HEK293 (cell line): ENCODE measurements at regions not wholly inside any gene's neighbourhood (a gene's known extent, or its start where the extent isn't known, plus 50 kb on each side); places are given as distances from the start of the nearest gene placed in this dataset.

Experiments used
- CTCF ChIA-PET: fragments of 350-600 bp; formaldehyde crosslinking; extraction: SDS; loops from one replicate; lab custom pipeline; 2021; ENCODE audit warnings: antibody characterized with exemption; lab: Yijun Ruan, JAX
- POLR2A ChIA-PET: fragments of 300-600 bp; formaldehyde crosslinking; extraction: SDS; loops from one replicate; lab custom pipeline; 2020; ENCODE audit warnings: antibody characterized with exemption, inconsistent platforms; lab: Yijun Ruan, JAX
- H3K27ac ChIP-seq: fragments of 200-500 bp; sonication (Bioruptor generic); 2 replicates; pipeline ENCODE4 v1.5.1; 2014; ENCODE audit warnings: low read depth, low read length, control low read depth, inconsistent platforms; ENCODE audit errors: extremely low read depth
- H3K36me3 ChIP-seq, 2 experiments: fragments of 200-500 bp in 1 of 2; sonication (Bioruptor generic) in 1 of 2; 1 replicate in 1 of 2; 2 replicates in 1 of 2; pipeline ENCODE4 v1.5.1; 2014 to 2017; ENCODE audit warnings: inconsistent platforms in 2 of 2, low read length in 2 of 2; ENCODE audit not compliant: control insufficient read depth in 2 of 2, insufficient read depth in 1 of 2
- H3K4me1 ChIP-seq: fragments of 200-500 bp; sonication (Bioruptor generic); 2 replicates; pipeline ENCODE4 v1.5.1; 2014; ENCODE audit warnings: mild to moderate bottlenecking, low read length, inconsistent platforms; ENCODE audit not compliant: control insufficient read depth, insufficient read depth
- H3K4me3 ChIP-seq: 2 replicates; pipeline ENCODE4 v1.5.1; 2011; ENCODE audit warnings: low read depth, mild to moderate bottlenecking, control low read depth, low read length, moderate library complexity
- H3K9me3 ChIP-seq: fragments of 200-500 bp; sonication (Bioruptor generic); 2 replicates; pipeline ENCODE4 v1.5.1; 2014; ENCODE audit warnings: low read depth, low read length, inconsistent platforms; ENCODE audit not compliant: control insufficient read depth, insufficient read depth
- BCL6B ChIP-seq: fragments of 450-650 bp; formaldehyde crosslinking; IDR thresholded peaks from 2 replicates; pipeline ENCODE4 v1.5.1; 2017; ENCODE audit warnings: missing biosample characterization, missing genetic modification characterization
- ELK4 ChIP-seq: IDR thresholded peaks from 2 replicates; pipeline ENCODE4 v1.6.1; 2011; ENCODE audit warnings: mild to moderate bottlenecking, low read depth, low read length, borderline replicate concordance
- GFI1B ChIP-seq: fragments of 450-650 bp; formaldehyde crosslinking; IDR thresholded peaks from 2 replicates; pipeline ENCODE4 v1.5.1; 2016; ENCODE audit warnings: missing biosample characterization, missing genetic modification characterization
- HIC1 ChIP-seq: fragments of 450-650 bp; formaldehyde crosslinking; IDR thresholded peaks from 2 replicates; pipeline ENCODE4 v1.5.1; 2016; ENCODE audit warnings: missing biosample characterization, missing genetic modification characterization
- KLF8 ChIP-seq: fragments of 450-650 bp; formaldehyde crosslinking; IDR thresholded peaks from 2 replicates; pipeline ENCODE4 v1.5.1; 2016; ENCODE audit warnings: missing biosample characterization, missing genetic modification characterization
- KLF9 ChIP-seq: fragments of 450-650 bp; formaldehyde crosslinking; IDR thresholded peaks from 2 replicates; pipeline ENCODE4 v1.5.1; 2016; ENCODE audit warnings: missing biosample characterization, missing genetic modification characterization, low read depth
- PBX3 ChIP-seq: sonication (generic); formaldehyde crosslinking; IDR thresholded peaks from 2 replicates; pipeline ENCODE4 v1.8.1; 2022; ENCODE audit warnings: mild to moderate bottlenecking, moderate library complexity, missing genetic modification reagents
- SCRT2 ChIP-seq: fragments of 450-650 bp; formaldehyde crosslinking; IDR thresholded peaks from 2 replicates; pipeline ENCODE4 v1.5.1; 2016; ENCODE audit warnings: missing biosample characterization, missing genetic modification characterization
- YY1 ChIP-seq: fragments of 450-650 bp; formaldehyde crosslinking; IDR thresholded peaks from 2 replicates; pipeline ENCODE4 v1.5.1; 2018; ENCODE audit warnings: missing biosample characterization, missing genetic modification characterization
- ZFP37 ChIP-seq: fragments of 450-650 bp; formaldehyde crosslinking; IDR thresholded peaks from 2 replicates; pipeline ENCODE4 v1.5.1; 2016; ENCODE audit warnings: missing biosample characterization, missing genetic modification characterization
- ZIC2 ChIP-seq: fragments of 450-650 bp; formaldehyde crosslinking; IDR thresholded peaks from 2 replicates; pipeline ENCODE4 v1.5.1; 2016; ENCODE audit warnings: missing biosample characterization, missing genetic modification characterization
- ZNF133 ChIP-seq: fragments of 450-650 bp; formaldehyde crosslinking; IDR thresholded peaks from 2 replicates; pipeline ENCODE4 v1.5.1; 2016; ENCODE audit warnings: missing biosample characterization, missing genetic modification characterization
- ZNF211 ChIP-seq: fragments of 450-650 bp; formaldehyde crosslinking; IDR thresholded peaks from 2 replicates; pipeline ENCODE4 v1.5.1; 2016; ENCODE audit warnings: low read depth, missing biosample characterization, missing genetic modification characterization
- ZNF223 ChIP-seq: fragments of 450-650 bp; formaldehyde crosslinking; IDR thresholded peaks from 2 replicates; pipeline ENCODE4 v1.5.1; 2016; ENCODE audit warnings: missing biosample characterization, missing genetic modification characterization
- ZNF248 ChIP-seq: fragments of 450-650 bp; formaldehyde crosslinking; IDR thresholded peaks from 2 replicates; pipeline ENCODE4 v1.5.1; 2017; ENCODE audit warnings: missing biosample characterization, missing genetic modification characterization
- ZNF350 ChIP-seq: fragments of 450-650 bp; formaldehyde crosslinking; IDR thresholded peaks from 2 replicates; pipeline ENCODE4 v1.5.0; 2017; ENCODE audit warnings: missing biosample characterization, mild to moderate bottlenecking, missing genetic modification characterization
- ZNF404 ChIP-seq: fragments of 450-650 bp; formaldehyde crosslinking; IDR thresholded peaks from 2 replicates; pipeline ENCODE4 v1.5.1; 2017; ENCODE audit warnings: missing biosample characterization, missing genetic modification characterization
- ZNF426 ChIP-seq: fragments of 450-650 bp; formaldehyde crosslinking; IDR thresholded peaks from 2 replicates; pipeline ENCODE4 v1.5.1; 2017; ENCODE audit warnings: missing biosample characterization, missing genetic modification characterization, mild to moderate bottlenecking, inconsistent platforms, moderate library complexity
- ZNF473 ChIP-seq: fragments of 450-650 bp; formaldehyde crosslinking; IDR thresholded peaks from 2 replicates; pipeline ENCODE4 v1.5.1; 2017; ENCODE audit warnings: missing biosample characterization, missing genetic modification characterization
- ZNF555 ChIP-seq: fragments of 450-650 bp; formaldehyde crosslinking; conservative IDR thresholded peaks from 2 replicates; pipeline ENCODE4 v1.5.1; 2017; ENCODE audit warnings: missing biosample characterization, mild to moderate bottlenecking, missing genetic modification characterization, inconsistent platforms
- ZNF580 ChIP-seq: fragments of 450-650 bp; formaldehyde crosslinking; IDR thresholded peaks from 2 replicates; pipeline ENCODE4 v1.5.1; 2016; ENCODE audit warnings: missing biosample characterization, missing genetic modification characterization
- ZNF585B ChIP-seq: fragments of 450-650 bp; formaldehyde crosslinking; IDR thresholded peaks from 2 replicates; pipeline ENCODE4 v1.5.1; 2016; ENCODE audit warnings: missing biosample characterization, missing genetic modification characterization
- ZNF596 ChIP-seq: fragments of 450-650 bp; IDR thresholded peaks from 2 replicates; pipeline ENCODE4 v1.5.0; 2018; ENCODE audit warnings: missing biosample characterization, mild to moderate bottlenecking, missing genetic modification characterization, moderate library complexity
- ZNF830 ChIP-seq: fragments of 450-650 bp; IDR thresholded peaks from 2 replicates; pipeline ENCODE4 v1.5.0; 2018; ENCODE audit warnings: missing biosample characterization, missing genetic modification characterization, low read depth, mild to moderate bottlenecking, moderate library complexity
- ZSCAN16 ChIP-seq: fragments of 450-650 bp; formaldehyde crosslinking; IDR thresholded peaks from 2 replicates; pipeline ENCODE4 v1.5.1; 2016; ENCODE audit warnings: missing biosample characterization, missing genetic modification characterization

- Histone ChIP-seq H3K4me1 (no peaks in the 10 kb centered on the region), H3K4me3 (no peak overlapping the region)
- ChIA-PET POLR2A (no interaction called here), CTCF (interaction anchor here (0.6 to 1.6 kb wide), 3 partner anchors 12 to 445 kb away, joined by 3 to 5 read pairs (median 4); no protein-coding TSS in a partner anchor)
- TF ChIP-seq ZNF223 (tag by site-specific recombination): no peak
- TF ChIP-seq ZNF350 (tag by site-specific recombination): no peak
- TF ChIP-seq ZNF211: no peak
- no peak for TF ChIP-seq ZFP37
- TF ChIP-seq SCRT2 (tag by site-specific recombination): no peak
- no peak for TF ChIP-seq ZNF473 (tag by site-specific recombination)
- no peak for TF ChIP-seq ZSCAN16 (tag by site-specific recombination)
- TF ChIP-seq ZNF596 (tag by site-specific recombination): no peak
- no peak for TF ChIP-seq BCL6B (tag by site-specific recombination)
- TF ChIP-seq HIC1 (tag by site-specific recombination): no peak
- TF ChIP-seq ZIC2 (tag by site-specific recombination): no peak
- TF ChIP-seq ZNF580 (tag by site-specific recombination): no peak
- TF ChIP-seq ZNF248 (tag by site-specific recombination): no peak
- TF ChIP-seq, all 188 proteins: peak for 0
- Histone ChIP-seq H3K27ac (no peak overlapping the region), H3K36me3 (no peaks in the 10 kb centered on the region), H3K9me3 (no peaks in the 10 kb centered on the region)
Observed at GRCh38 chr10:78247821-78248220, 214.2 kb downstream of the RPS24 start.

GRCh38 chr10:78248651-78249464 lies 215.2 kb downstream of the RPS24 start:
- Histone ChIP-seq H3K36me3 (no peaks in the 10 kb centered on the region), H3K4me3 (no peak overlapping the region), H3K27ac (no peak overlapping the region), H3K4me1 (no peaks in the 10 kb centered on the region), H3K9me3 (no peaks in the 10 kb centered on the region)
- TF ChIP-seq KLF8 (tag by site-specific recombination) (no peak), ZNF830 (tag by site-specific recombination) (no peak), ZNF211 (no peak), ZNF585B (tag by site-specific recombination) (no peak), KLF9 (no peak), YY1 (tag by site-specific recombination) (no peak), ZNF555 (no peak), ELK4 (no peak), ZNF404 (tag by site-specific recombination) (no peak), ZNF426 (tag by site-specific recombination) (no peak), GFI1B (no peak), ZNF133 (tag by site-specific recombination) (no peak), PBX3 (no peak)
- POLR2A ChIA-PET: interaction anchor here (1.2 kb wide), 1 partner anchor 12 kb away, joined by 4 read pairs; no protein-coding TSS in a partner anchor
- CTCF ChIA-PET: interaction anchor here (1.0 kb wide), 1 partner anchor 17 kb away, joined by 4 read pairs; no protein-coding TSS in a partner anchor
